HG02798 (cell line): ENCODE measurements at regions not wholly inside any gene's neighbourhood (a gene's known extent, or its start where the extent isn't known, plus 50 kb on each side); places are given as distances from the start of the nearest gene placed in this dataset.

ENCODE experiments used
- ATAC-seq: cut with Tn5 transposase; IDR thresholded peaks from one replicate; pipeline ENCODE4 v1.9.1; 2021; ENCODE audit warnings: mild to moderate bottlenecking; ENCODE audit not compliant: unreplicated experiment, poor library complexity

GRCh38 chr14:101039031-101039754 lies 135.7 kb upstream of the RTL1 start:
- no peak for ATAC-seq

GRCh38 chr14:101039755-101040138 lies 136.2 kb upstream of the RTL1 start:
- ATAC-seq = no peak

- ATAC-seq = no peak
Observed at GRCh38 chr14:101040538-101041442, 137.3 kb upstream of the RTL1 start.

- no peak for ATAC-seq
Observed at GRCh38 chr14:101043891-101044290, 140.4 kb upstream of the RTL1 start.

GRCh38 chr14:101044741-101045140 lies 141.2 kb upstream of the RTL1 start:
- no peak for ATAC-seq

GRCh38 chr14:101045511-101045910 lies 142.0 kb upstream of the RTL1 start:
- ATAC-seq = no peak

GRCh38 chr14:101046071-101046470 lies 142.5 kb upstream of the RTL1 start:
- no peak for ATAC-seq

GRCh38 chr14:101047326-101047725 lies 143.8 kb upstream of the RTL1 start:
- ATAC-seq = no peak

- ATAC-seq = no peak
Observed at GRCh38 chr14:101048766-101049165, 145.2 kb upstream of the RTL1 start.

GRCh38 chr14:101049511-101049910 lies 146.0 kb upstream of the RTL1 start:
- no peak for ATAC-seq

- no peak for ATAC-seq
Observed at GRCh38 chr14:101049942-101050341, 146.4 kb upstream of the RTL1 start.

GRCh38 chr14:101050901-101051490 lies 147.5 kb upstream of the RTL1 start:
- no peak for ATAC-seq

GRCh38 chr14:101054671-101055070 lies 151.1 kb upstream of the RTL1 start:
- ATAC-seq = no peak

GRCh38 chr14:101055106-101055662 lies 151.7 kb upstream of the RTL1 start:
- no peak for ATAC-seq

- no peak for ATAC-seq
Observed at GRCh38 chr14:101055776-101056374, 152.4 kb upstream of the RTL1 start.

GRCh38 chr14:101056446-101056845 lies 152.9 kb upstream of the RTL1 start:
- no peak for ATAC-seq

GRCh38 chr14:101057394-101057793 lies 153.9 kb upstream of the RTL1 start:
- no peak for ATAC-seq

- ATAC-seq = no peak
Observed at GRCh38 chr14:101058571-101058970, 155.0 kb upstream of the RTL1 start.

- ATAC-seq = no peak
Observed at GRCh38 chr14:101060171-101060601, 156.7 kb upstream of the RTL1 start.

GRCh38 chr14:101061411-101062064 lies 158.0 kb upstream of the RTL1 start:
- ATAC-seq = no peak
